ENCODE measurements at regions not wholly inside any gene's neighbourhood (a gene's known extent, or its start where the extent isn't known, plus 50 kb on each side); places are given as distances from the start of the nearest gene placed in this dataset.

GRCh38 chr18:26697186-26697884 lies 149.0 kb upstream of the KCTD1 start:
- no peak for DNase-seq

DNA sequence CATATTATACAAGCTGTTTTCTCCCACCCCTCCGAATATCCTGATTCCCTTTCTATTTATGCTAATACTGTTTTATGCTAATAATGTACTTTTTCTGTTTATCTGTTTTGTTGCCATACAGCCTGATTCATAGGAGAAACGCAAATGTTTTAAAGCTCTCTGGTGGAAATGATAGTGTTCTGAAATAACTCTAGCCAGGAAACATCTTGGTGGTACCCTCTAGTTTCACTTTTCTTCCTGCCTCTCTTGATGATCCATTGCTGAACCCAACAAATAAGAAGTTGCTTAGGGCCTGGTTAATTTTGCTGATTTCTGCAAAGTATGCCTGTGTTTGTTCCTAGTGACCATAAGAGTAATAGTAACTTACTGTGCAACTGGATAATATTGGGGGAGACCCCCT lies 148.4 kb upstream of the KCTD1 start:
- DNase-seq: no peak

DNA sequence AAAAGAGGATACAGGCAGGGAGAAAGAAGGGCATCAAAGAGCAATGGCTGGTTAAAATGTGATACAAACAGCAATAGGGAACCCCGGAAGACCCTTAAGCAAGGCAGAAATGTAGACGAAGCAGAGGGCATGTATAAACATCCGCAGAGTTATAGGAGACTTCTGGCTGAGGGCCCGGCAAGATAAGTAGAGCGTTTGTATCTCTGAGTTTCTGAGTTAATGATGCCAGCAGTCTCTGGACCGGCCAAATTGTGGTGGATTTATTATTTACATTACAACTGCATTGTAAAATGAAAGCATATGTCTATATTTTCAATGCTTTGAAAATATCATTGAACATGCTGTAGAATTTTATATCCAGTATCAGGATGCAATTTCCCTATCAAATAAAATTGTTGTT lies 148.0 kb upstream of the KCTD1 start:
- no peak for DNase-seq

- no peak for DNase-seq
Measured at GRCh38 chr18:26689226-26689879, 141.0 kb upstream of the KCTD1 start.

DNA sequence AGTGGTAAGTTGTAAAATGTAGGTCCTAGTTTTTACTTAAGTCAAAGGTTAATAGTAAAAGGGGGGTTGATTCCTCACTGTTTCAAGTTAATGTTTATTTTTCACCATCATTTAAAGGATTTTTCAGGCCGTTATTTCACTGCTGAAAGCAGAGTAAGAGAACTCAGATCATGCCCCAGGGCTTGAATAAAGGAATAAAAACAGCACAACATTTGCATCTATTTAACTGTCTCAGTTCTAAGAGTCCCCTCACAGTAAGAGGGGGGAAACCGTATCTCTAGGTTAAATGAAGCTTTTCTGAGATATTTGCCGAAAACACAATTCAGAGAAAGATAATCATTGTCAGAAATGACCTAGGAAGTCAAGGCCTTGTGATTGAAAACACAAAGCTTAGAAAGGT lies 138.2 kb upstream of the KCTD1 start:
- no peak for DNase-seq

DNA sequence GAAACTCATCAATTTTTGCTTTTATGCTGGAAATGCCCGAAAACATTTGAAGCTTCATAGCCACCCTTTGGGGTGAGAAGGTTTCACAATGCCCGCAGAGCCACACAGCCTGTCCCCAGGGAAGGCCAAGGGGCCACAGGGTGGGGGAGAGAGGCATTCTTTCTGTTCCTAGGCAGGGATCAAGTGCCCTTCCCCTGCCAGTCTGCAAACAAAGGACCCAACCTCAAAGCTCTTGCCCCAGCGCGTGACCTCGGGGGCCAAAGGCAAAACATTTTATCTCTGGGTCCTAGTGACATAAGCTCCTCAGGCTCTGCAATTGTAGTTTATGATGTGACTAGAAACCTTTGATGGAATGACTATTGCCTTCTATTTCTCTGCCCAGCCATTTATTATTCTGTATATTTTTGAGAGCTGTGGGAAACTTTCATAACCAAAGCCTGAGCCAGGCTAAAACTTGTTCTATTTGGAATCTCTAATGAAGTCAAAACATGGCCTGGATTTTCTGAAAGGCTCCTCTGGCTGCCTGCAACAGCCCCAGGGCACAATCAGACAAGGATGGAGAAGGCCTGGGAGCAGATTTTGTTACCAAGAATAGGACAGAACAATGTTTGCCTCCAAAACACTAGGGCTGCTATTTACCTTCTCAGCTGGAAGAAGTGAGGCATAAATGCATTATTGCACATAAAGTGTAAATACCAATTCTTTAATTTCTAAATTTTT lies 137.2 kb upstream of the KCTD1 start:
- no peak for DNase-seq

- DNase-seq: no peak
Measured at GRCh38 chr18:26677957-26678356, 129.6 kb upstream of the KCTD1 start.

- DNase-seq: no peak
Measured at GRCh38 chr18:26667046-26667445, 118.7 kb upstream of the KCTD1 start.

DNA sequence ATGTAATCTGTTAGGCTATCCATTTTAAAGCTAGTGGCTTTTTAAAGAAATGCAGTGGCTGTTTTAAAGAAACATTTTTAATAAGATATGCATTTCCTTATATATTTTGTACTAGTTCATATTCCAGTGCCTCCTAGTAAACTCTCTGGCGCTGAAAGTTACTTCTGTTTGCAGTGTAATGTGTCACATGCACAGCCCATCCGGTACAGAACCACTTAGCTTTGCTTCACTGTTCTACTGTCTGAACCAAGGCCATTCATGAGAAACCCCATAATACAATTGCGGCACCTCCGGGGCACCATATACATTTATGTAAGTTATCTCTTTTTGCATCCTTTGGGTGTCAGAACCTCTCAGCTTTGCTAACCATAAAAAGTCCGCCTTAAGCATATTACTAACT lies 114.6 kb upstream of the KCTD1 start:
- no peak for DNase-seq

DNA sequence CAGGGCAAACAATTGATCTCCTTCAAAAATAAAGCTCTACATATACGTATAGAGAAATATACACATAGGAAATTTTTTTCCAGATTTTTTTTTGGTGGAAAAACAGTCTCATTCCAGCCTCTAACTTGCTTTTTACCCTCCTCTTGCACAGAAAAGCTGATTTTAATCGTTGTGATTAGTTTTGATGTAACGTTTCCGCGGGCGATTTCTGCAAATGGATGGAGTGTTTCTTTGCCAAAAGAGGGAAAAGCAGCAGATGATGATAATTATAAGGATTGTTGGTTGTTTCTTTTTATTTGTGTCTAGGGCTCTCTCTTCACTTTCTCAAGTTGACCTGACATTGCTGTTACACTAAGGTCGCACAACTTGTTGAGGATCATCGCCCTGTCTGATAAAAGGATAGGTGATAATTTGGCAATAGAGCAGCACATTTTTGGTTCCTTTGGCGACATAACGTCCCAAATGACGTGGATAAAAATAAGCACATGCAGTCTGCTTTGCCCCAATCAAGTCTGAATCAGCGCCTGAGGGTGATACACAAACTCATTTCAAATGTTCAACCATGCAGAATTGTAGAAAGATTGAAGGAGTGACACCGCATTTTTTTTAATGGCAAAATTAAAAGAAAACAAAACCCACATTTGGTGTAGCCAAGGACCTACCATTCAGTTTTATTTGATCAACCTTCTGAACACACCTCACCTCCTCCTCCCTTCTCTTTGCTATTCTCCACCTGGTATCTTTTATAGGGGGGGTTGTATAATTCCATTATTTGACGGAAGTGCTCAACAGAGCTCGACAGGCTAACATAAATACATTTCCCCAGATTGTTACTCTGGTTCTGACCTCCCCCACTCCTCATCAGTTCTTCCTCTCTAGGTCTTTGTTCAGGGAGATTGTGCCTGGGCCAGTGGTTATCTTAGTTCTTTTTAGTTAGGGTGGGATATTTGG lies 109.6 kb upstream of the KCTD1 start:
- DNase-seq: no peak

DNA sequence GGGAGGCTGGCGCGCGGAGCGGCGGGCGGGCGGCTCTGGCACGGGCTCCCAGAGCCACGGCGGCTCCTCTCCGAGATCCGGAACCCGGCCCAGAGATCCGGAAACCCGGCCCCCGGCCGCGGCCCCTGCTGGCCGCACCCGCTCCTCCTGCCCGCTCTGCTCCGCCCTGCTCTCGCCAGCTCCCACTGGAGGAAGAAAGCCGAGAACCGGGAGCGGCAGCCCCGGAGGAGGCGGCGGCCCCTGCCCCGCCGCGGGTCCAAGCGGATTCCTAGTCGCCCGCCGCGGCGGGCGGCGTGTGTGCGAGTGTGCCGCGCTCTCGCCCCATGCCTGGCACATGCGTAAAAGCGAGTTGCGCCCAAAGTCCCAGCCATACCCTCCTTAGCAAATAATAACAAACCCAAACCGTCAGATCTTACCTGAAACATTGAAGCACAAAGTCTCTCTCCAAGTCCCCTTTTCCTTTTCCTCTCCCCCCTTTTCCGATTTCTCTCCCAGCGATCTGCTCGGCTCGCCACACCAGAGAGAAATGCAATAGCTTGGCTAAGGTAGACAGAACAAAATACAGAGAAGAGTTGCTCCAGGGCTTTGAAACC lies 108.7 kb upstream of the KCTD1 start:
- DNase-seq: peak; percentile 59

- no peak for DNase-seq
Measured at GRCh38 chr18:26656431-26656943, 108.1 kb upstream of the KCTD1 start.

- DNase-seq: peak; percentile 44
Measured at GRCh38 chr18:26655525-26656430, 107.4 kb upstream of the KCTD1 start.

- peak; percentile 52 for DNase-seq
Measured at GRCh38 chr18:26654616-26655524, 106.5 kb upstream of the KCTD1 start.

DNA sequence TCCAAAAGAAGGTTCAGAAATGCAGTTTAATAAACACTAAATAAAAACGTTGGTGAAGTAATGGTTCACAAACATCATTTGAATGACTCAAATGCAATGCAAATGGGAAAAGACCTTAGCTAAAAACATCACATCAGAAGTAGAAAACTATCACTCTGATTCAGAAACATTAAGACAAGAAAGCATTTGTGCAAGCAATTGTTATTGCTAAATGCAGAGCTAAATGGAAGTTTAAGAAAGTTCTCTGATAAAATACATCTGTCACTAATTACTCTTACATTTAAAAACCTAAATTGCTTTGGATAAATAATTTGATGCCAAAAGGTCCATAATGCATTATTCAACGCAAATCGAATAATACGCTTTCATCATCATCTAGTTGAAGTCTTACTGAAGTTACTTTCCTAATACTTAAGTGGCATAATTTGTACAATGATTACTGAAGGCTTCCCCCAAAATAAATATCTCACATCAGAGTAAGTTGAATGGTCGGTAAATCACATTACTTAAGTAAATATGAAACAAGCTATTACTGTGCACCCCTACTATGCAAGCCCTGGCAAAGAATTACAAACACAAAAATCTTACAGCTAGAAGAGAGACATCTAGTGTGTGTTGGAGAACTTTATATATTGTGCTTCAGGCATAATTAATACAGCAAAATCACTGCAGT lies 105.7 kb upstream of the KCTD1 start:
- DNase-seq: peak; percentile 15

- DNase-seq: no peak
Measured at GRCh38 chr18:26652501-26652900, 104.1 kb upstream of the KCTD1 start.

DNA sequence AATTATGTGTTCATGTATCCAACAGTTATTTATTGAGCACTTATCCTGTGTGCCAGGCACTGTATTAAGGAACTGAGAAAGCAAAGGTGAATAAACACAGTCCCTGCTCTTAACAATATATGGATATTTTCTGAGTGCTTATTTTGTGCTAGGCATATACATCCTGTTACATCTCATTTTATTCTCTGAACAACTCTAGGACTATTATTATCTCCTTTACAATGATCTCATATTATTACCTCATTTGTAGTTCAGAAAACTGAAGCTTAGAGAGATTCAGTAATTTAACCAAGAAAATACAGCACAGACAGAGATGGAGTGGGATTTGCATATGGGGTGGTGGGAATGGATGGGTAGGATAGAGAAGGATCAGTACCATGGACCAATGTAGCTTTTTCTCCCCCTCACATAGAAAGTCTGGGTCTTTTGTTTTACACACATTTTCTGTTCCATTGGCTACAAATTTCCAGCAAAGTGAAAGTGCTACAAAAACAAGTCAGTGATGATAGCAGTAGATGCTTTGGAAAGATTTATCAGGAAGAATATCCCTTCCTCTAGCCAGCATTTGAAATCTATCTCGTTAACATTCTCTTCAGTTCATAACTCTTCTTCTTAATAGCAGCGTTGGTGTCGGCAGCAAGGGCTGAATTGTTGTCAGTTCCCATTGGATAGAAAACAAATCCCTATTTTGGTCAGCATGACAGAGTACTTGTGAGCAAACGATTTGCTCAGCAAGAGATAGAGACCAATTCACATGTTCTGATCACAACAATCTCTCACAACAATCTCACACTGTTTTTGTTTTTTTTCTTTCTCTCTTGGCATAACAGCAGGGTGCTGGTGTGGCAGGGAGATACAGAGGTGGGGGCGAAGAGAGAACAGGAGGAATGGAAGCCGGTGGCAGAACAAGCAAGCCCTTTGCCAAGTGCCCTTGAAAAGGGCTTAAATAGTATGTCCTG lies 102.2 kb upstream of the KCTD1 start:
- DNase-seq: no peak

- no peak for DNase-seq
Measured at GRCh38 chr18:26649193-26649543, 100.8 kb upstream of the KCTD1 start.

Data from NCI-H748 treated with DMSO at 0.1 percent for 48 hours (cell line).